HEK293T (cell line): ENCODE measurements at regions not wholly inside any gene's neighbourhood (a gene's known extent, or its start where the extent isn't known, plus 50 kb on each side); places are given as distances from the start of the nearest gene placed in this dataset.
"Not testable (repeated sequence)": the region's sequence is repeated elsewhere in the genome, so short reads cannot be mapped to it uniquely, and the experiment has no call there.

Experiments
- BHLHE40 ChIP-seq: fragments of 450-650 bp; IDR thresholded peaks from 2 replicates; pipeline ENCODE4 v1.6.1; 2016; ENCODE audit warnings: mild to moderate bottlenecking, moderate library complexity, borderline replicate concordance
- ELF4 ChIP-seq: fragments of 450-650 bp; IDR thresholded peaks from 2 replicates; pipeline ENCODE4 v1.6.1; 2017; ENCODE audit warnings: antibody characterized with exemption
- LEF1 ChIP-seq: fragments of 450-650 bp; IDR thresholded peaks from 2 replicates; pipeline ENCODE4 v1.6.1; 2017; ENCODE audit warnings: mild to moderate bottlenecking, borderline replicate concordance

DNA sequence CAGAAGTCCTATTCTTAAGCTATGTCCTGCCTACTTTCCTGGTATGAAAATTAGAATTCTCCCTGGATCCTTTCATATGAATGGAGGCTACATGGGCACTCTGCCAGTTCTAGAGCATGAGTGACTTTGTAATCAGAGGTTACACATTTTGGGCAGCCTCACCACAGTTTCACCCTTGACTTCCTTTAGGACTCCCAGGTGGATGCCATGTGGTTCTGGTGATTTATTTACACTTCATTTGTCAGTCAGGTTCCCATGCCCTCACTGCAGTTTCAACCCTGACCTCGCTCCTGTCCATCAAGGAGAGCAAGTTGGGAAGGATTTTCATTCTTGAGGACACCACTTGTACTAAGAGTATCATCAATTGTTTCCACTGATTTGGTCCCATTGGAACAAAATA is 344.4 kb upstream of the FRG2C start:
- not testable (repeated sequence) for TF ChIP-seq ELF4, LEF1, BHLHE40
